ENCODE measurements at regions not wholly inside any gene's neighbourhood (a gene's known extent, or its start where the extent isn't known, plus 50 kb on each side); places are given as distances from the start of the nearest gene placed in this dataset.

GRCh38 chr2:57868619-57869139 lies 177.9 kb upstream of the VRK2 start:
- Mint-ChIP-seq H3K36me3 (ENCODE audit: low read depth) (no peaks in the 10 kb centered on the region), H3K4me1 (ENCODE audit: low read depth) (no peaks in the 10 kb centered on the region), H3K4me3 (ENCODE audit: unreplicated experiment) (no peak overlapping the region), H3K9me3 (ENCODE audit: low read depth) (no peaks in the 10 kb centered on the region), H3K27me3 (ENCODE audit: low read depth) (peaks cover 11% of the 10 kb centered on the region), H3K27ac (ENCODE audit: unreplicated experiment) (no peak overlapping the region)
- TF ChIP-seq CTCF (IDR thresholded peaks at IDR 0.05), result no peak
- no peak for DNase-seq (ENCODE audit: low spot score)

- Mint-ChIP-seq H3K4me1 (ENCODE audit: low read depth) (no peaks in the 10 kb centered on the region), H3K4me3 (ENCODE audit: unreplicated experiment) (no peak overlapping the region), H3K27me3 (ENCODE audit: low read depth) (peaks cover 13% of the 10 kb centered on the region), H3K9me3 (ENCODE audit: low read depth) (no peaks in the 10 kb centered on the region), H3K36me3 (ENCODE audit: low read depth) (no peaks in the 10 kb centered on the region), H3K27ac (ENCODE audit: unreplicated experiment) (no peak overlapping the region)
- no peak for TF ChIP-seq CTCF (IDR thresholded peaks at IDR 0.05)
- DNase-seq (ENCODE audit: low spot score), result no peak
Observed at GRCh38 chr2:57869758-57870344, 176.8 kb upstream of the VRK2 start.

DNA sequence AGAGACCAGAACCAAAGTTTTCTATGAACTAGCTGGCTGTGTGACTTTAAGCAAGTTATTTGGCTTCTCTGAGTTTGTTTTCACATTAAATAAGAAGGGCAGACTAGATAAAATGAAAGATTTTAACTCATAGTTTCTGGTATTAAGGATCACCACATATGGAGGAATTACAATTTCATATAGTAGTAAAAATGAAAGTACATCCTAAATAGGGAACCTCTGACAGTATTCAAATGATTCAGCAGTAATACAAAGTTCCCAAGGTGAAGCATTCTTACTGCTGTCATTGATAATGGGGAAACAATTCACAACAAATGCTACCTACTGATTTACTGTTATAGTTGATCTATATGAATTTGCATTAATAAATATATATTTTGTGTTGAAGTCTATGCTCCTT lies 170.3 kb upstream of the VRK2 start:
- Mint-ChIP-seq H3K4me3 (ENCODE audit: unreplicated experiment) (no peak overlapping the region), H3K36me3 (ENCODE audit: low read depth) (no peaks in the 10 kb centered on the region), H3K9me3 (ENCODE audit: low read depth) (no peaks in the 10 kb centered on the region), H3K27ac (ENCODE audit: unreplicated experiment) (no peak overlapping the region), H3K4me1 (ENCODE audit: low read depth) (no peaks in the 10 kb centered on the region), H3K27me3 (ENCODE audit: low read depth) (peaks cover 3% of the 10 kb centered on the region)
- DNase-seq (ENCODE audit: low spot score), result no peak
- TF ChIP-seq CTCF (IDR thresholded peaks at IDR 0.05), result no peak

DNA sequence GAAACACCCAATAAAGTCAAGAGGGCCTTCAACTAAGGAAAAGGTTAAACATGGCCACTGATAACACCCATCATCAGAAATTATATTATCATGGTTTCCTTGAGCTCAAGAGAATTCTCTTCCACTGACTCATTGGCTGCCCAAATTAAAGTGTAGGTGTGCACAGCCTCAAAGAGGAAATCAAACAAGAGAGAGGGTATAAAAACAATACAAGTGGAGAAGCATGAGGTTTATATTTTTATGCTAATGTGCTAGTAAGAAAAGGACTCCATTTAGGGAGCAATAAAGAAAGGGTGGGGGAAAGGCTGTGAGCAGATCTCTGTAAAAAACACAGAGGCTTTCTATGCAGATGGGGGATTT lies 168.8 kb upstream of the VRK2 start:
- Mint-ChIP-seq H3K9me3 (ENCODE audit: low read depth) (no peaks in the 10 kb centered on the region), H3K36me3 (ENCODE audit: low read depth) (no peaks in the 10 kb centered on the region), H3K4me3 (ENCODE audit: unreplicated experiment) (no peak overlapping the region), H3K27ac (ENCODE audit: unreplicated experiment) (no peak overlapping the region), H3K4me1 (ENCODE audit: low read depth) (no peaks in the 10 kb centered on the region), H3K27me3 (ENCODE audit: low read depth) (peaks cover 3% of the 10 kb centered on the region)
- no peak for TF ChIP-seq CTCF (IDR thresholded peaks at IDR 0.05)
- DNase-seq (ENCODE audit: low spot score), result no peak

DNA sequence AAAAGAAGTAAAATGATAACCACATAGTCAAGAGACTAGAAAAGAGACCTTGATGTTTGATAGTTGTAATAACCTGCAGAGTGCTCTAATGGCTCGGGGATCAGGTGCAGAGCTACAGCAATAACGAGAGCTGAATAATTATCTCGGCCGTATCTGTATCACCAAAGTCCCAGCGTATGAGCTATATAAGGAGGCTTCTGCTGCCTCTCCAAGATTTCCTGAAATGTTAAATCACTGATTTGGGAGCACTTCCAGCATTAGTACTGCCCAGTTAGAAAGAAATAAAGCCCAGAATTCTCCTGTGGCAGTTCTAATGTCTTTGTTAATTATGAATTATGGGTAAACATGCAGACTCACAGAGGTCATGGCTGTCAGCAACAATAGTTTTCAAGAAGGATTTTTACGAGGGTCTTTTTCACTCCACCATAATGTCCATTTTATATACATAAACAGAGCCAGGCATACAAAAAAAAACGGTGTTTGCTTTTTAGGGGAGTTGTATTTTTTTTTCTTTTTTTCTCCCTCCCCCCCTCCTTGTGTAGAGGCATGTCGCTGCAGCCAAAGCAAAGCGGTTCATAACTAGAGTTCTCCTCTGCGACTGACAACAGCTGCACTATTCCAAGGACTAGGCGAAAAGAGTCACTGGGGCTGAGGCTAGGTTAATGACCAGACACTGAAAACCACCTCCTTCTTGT lies 168.3 kb upstream of the VRK2 start:
- Mint-ChIP-seq H3K4me1 (ENCODE audit: low read depth) (no peaks in the 10 kb centered on the region), H3K27me3 (ENCODE audit: low read depth) (peaks cover 3% of the 10 kb centered on the region), H3K4me3 (ENCODE audit: unreplicated experiment) (no peak overlapping the region), H3K9me3 (ENCODE audit: low read depth) (no peaks in the 10 kb centered on the region), H3K36me3 (ENCODE audit: low read depth) (no peaks in the 10 kb centered on the region), H3K27ac (ENCODE audit: unreplicated experiment) (no peak overlapping the region)
- no peak for DNase-seq (ENCODE audit: low spot score)
- TF ChIP-seq CTCF (IDR thresholded peaks at IDR 0.05), result no peak
